Thymus (tissue), 11 donors: ENCODE measurements at regions not wholly inside any gene's neighbourhood (a gene's known extent, or its start where the extent isn't known, plus 50 kb on each side); places are given as distances from the start of the nearest gene placed in this dataset.

ENCODE experiments used
- DNase-seq, 9 donors: peaks; one replicate each; pipeline ENCODE4 v3.0.0-alpha.2; 2013; ENCODE audit warnings: low spot score in 9 of 9, low read depth in 6 of 9, missing footprints in 1 of 9
- H3K27ac ChIP-seq, 2 donors: one replicate each; pipeline ENCODE4 v1.5.1; 2013; ENCODE audit warnings: control low read depth in 1 of 2, low read depth in 1 of 2, low read length in 1 of 2, mild to moderate bottlenecking in 1 of 2, moderate library complexity in 1 of 2
- H3K27me3 ChIP-seq, 2 donors: one replicate each; pipeline ENCODE4 v1.5.1; 2013; ENCODE audit warnings: low read length in 1 of 2; ENCODE audit not compliant: control insufficient read depth in 2 of 2, insufficient read depth in 1 of 2
- H3K36me3 ChIP-seq, 2 donors: one replicate each; pipeline ENCODE4 v1.5.1; 2013; ENCODE audit warnings: low read length in 1 of 2, mild to moderate bottlenecking in 1 of 2, moderate library complexity in 1 of 2; ENCODE audit not compliant: control insufficient read depth in 2 of 2, insufficient read depth in 2 of 2
- H3K4me1 ChIP-seq, 2 donors: one replicate each; pipeline ENCODE4 v1.5.1; 2013; ENCODE audit warnings: low read length in 2 of 2; ENCODE audit not compliant: control insufficient read depth in 2 of 2, insufficient read depth in 2 of 2
- H3K4me3 ChIP-seq, 2 donors: one replicate each; pipeline ENCODE4 v1.5.1; 2013; ENCODE audit warnings: low read length in 2 of 2, control low read depth in 1 of 2, mild to moderate bottlenecking in 1 of 2
- H3K9me3 ChIP-seq, 2 donors: one replicate each; pipeline ENCODE4 v1.5.1; 2013; ENCODE audit warnings: low read length in 1 of 2, mild to moderate bottlenecking in 1 of 2; ENCODE audit not compliant: control insufficient read depth in 2 of 2, insufficient read depth in 1 of 2
- WGBS: extraction: QIAGEN DNeasy Blood & Tissue Kit; methylation state at CpG from one replicate; pipeline ENCODE4 v1.1.7; 2013; 5-methylcytosine and 5-hydroxymethylcytosine counted together
- donor health status: healthy.

GRCh38 chr3:95711789-95712188, 1102.6 kb upstream of the EPHA6 start:
- H3K27ac ChIP-seq = no peak overlapping the region
- no peaks in the 10 kb centered on the region for H3K4me1 ChIP-seq
- DNase-seq = no peak
- H3K9me3 ChIP-seq = no peaks in the 10 kb centered on the region
- H3K27me3 ChIP-seq = no peaks in the 10 kb centered on the region
- H3K4me3 ChIP-seq = no peak overlapping the region
- WGBS = 91% methylated on average over 2 of the region's 2 CpGs
- H3K36me3 ChIP-seq = no peaks in the 10 kb centered on the region

GRCh38 chr3:95715128-95715527, 1099.3 kb upstream of the EPHA6 start:
- no peaks in the 10 kb centered on the region for H3K36me3 ChIP-seq
- H3K27ac ChIP-seq = no peak overlapping the region
- 84% methylated on average over 3 of the region's 3 CpGs for WGBS
- DNase-seq = no peak
- H3K4me1 ChIP-seq = no peaks in the 10 kb centered on the region
- H3K9me3 ChIP-seq = no peaks in the 10 kb centered on the region
- no peaks in the 10 kb centered on the region for H3K27me3 ChIP-seq
- no peak overlapping the region for H3K4me3 ChIP-seq

GRCh38 chr3:95717048-95717447, 1097.3 kb upstream of the EPHA6 start:
- Histone ChIP-seq H3K9me3 (no peaks in the 10 kb centered on the region), H3K36me3 (no peaks in the 10 kb centered on the region), H3K4me1 (no peaks in the 10 kb centered on the region), H3K27ac (no peak overlapping the region), H3K27me3 (no peaks in the 10 kb centered on the region), H3K4me3 (no peak overlapping the region)
- DNase-seq = no peak

GRCh38 chr3:95718168-95718567, 1096.2 kb upstream of the EPHA6 start:
- DNase-seq = no peak
- no peak overlapping the region for H3K27ac ChIP-seq
- no peaks in the 10 kb centered on the region for H3K36me3 ChIP-seq
- H3K4me1 ChIP-seq = no peaks in the 10 kb centered on the region
- H3K27me3 ChIP-seq = no peaks in the 10 kb centered on the region
- no peaks in the 10 kb centered on the region for H3K9me3 ChIP-seq
- H3K4me3 ChIP-seq = no peak overlapping the region

GRCh38 chr3:95719481-95719880, 1094.9 kb upstream of the EPHA6 start:
- Histone ChIP-seq H3K27me3 (no peaks in the 10 kb centered on the region), H3K36me3 (no peaks in the 10 kb centered on the region), H3K4me1 (no peaks in the 10 kb centered on the region), H3K4me3 (no peak overlapping the region), H3K9me3 (no peaks in the 10 kb centered on the region), H3K27ac (no peak overlapping the region)
- DNase-seq = no peak
- 94% methylated on average over 4 of the region's 4 CpGs for WGBS

GRCh38 chr3:95721938-95722337, 1092.5 kb upstream of the EPHA6 start:
- Histone ChIP-seq H3K27me3 (no peaks in the 10 kb centered on the region), H3K36me3 (no peaks in the 10 kb centered on the region), H3K27ac (no peak overlapping the region), H3K4me3 (no peak overlapping the region), H3K4me1 (no peaks in the 10 kb centered on the region), H3K9me3 (no peaks in the 10 kb centered on the region)
- WGBS = 89% methylated on average over 2 of the region's 2 CpGs
- no peak for DNase-seq

- WGBS = 93% methylated on average over 1 of the region's 1 CpG
- no peaks in the 10 kb centered on the region for H3K27me3 ChIP-seq
Measured at GRCh38 chr3:95725770-95726169, 1088.6 kb upstream of the EPHA6 start.

GRCh38 chr3:95731753-95732152, 1082.6 kb upstream of the EPHA6 start:
- WGBS = 96% methylated on average over 1 of the region's 1 CpG

More at GRCh38 chr3:95725770-95726169, 1088.6 kb upstream of the EPHA6 start:
- H3K36me3 ChIP-seq = no peaks in the 10 kb centered on the region
- DNase-seq = no peak
- H3K27ac ChIP-seq = no peak overlapping the region
- no peaks in the 10 kb centered on the region for H3K4me1 ChIP-seq
- H3K4me3 ChIP-seq = no peak overlapping the region
- H3K9me3 ChIP-seq = no peaks in the 10 kb centered on the region

GRCh38 chr3:95733336-95733735, 1081.1 kb upstream of the EPHA6 start:
- Histone ChIP-seq H3K27ac (no peak overlapping the region), H3K9me3 (no peaks in the 10 kb centered on the region), H3K4me1 (no peaks in the 10 kb centered on the region), H3K27me3 (no peaks in the 10 kb centered on the region), H3K4me3 (no peak overlapping the region), H3K36me3 (no peaks in the 10 kb centered on the region)
- no peak for DNase-seq
- WGBS = 87% methylated on average over 1 of the region's 1 CpG

More at GRCh38 chr3:95731753-95732152, 1082.6 kb upstream of the EPHA6 start:
- H3K36me3 ChIP-seq = no peaks in the 10 kb centered on the region
- H3K27me3 ChIP-seq = no peaks in the 10 kb centered on the region
- no peak overlapping the region for H3K27ac ChIP-seq
- H3K4me3 ChIP-seq = no peak overlapping the region
- H3K4me1 ChIP-seq = no peaks in the 10 kb centered on the region
- no peaks in the 10 kb centered on the region for H3K9me3 ChIP-seq
- DNase-seq = no peak

- H3K9me3 ChIP-seq = peaks cover 1 to 4% of the 10 kb centered on the region in 2 donors
- no peak overlapping the region for H3K27ac ChIP-seq
- whole genome bisulfite sequencing = 94% methylated on average over 2 of the region's 2 CpGs
Measured at GRCh38 chr3:95738045-95738444, 1076.3 kb upstream of the EPHA6 start.

More at GRCh38 chr3:95738045-95738444, 1076.3 kb upstream of the EPHA6 start:
- no peak for DNase-seq
- Histone ChIP-seq H3K4me3 (no peak overlapping the region), H3K27me3 (no peaks in the 10 kb centered on the region), H3K36me3 (no peaks in the 10 kb centered on the region), H3K4me1 (no peaks in the 10 kb centered on the region)
